Psoas muscle (tissue), 7 donors: ENCODE measurements at regions not wholly inside any gene's neighbourhood (a gene's known extent, or its start where the extent isn't known, plus 50 kb on each side); places are given as distances from the start of the nearest gene placed in this dataset.
"Not testable (repeated sequence)": the region's sequence is repeated elsewhere in the genome, so short reads cannot be mapped to it uniquely, and the experiment has no call there.

Experiments
- ATAC-seq, 4 donors: fragments of 200-7000 bp; cut with Tn5 transposase; one replicate each; pipeline ENCODE4 v1.9.1; 2020; ENCODE audit warnings: moderate library complexity in 3 of 4, mild to moderate bottlenecking in 2 of 4
- DNase-seq, 2 donors: peaks; one replicate each; pipeline ENCODE4 v3.0.0-alpha.2; 2020
- H3K27ac ChIP-seq: fragments of 200-600 bp; one replicate; pipeline ENCODE4 v1.8.0; 2022
- H3K27me3 ChIP-seq, 3 donors: fragments of 200-600 bp in 1 of 3; one replicate each; pipeline versions ENCODE4 v1.6.1 to v1.8.0; 2013 to 2022; ENCODE audit warnings: low read length in 2 of 3, mild to moderate bottlenecking in 2 of 3, moderate library complexity in 1 of 3; ENCODE audit not compliant: insufficient read depth in 3 of 3
- H3K36me3 ChIP-seq, 2 donors: fragments of 200-600 bp in 1 of 2; one replicate each; pipeline versions ENCODE4 v1.6.1 to v1.8.0; 2013 to 2022; ENCODE audit warnings: low read depth in 1 of 2, mild to moderate bottlenecking in 1 of 2, moderate library complexity in 1 of 2; ENCODE audit not compliant: insufficient read depth in 1 of 2
- H3K4me1 ChIP-seq: fragments of 200-600 bp; one replicate; pipeline ENCODE4 v1.8.0; 2022
- H3K4me3 ChIP-seq: fragments of 200-600 bp; one replicate; pipeline ENCODE4 v1.8.0; 2022; ENCODE audit warnings: mild to moderate bottlenecking
- H3K9me3 ChIP-seq: fragments of 200-600 bp; one replicate; pipeline ENCODE4 v1.8.0; 2022
- WGBS, 3 donors: extraction: QIAGEN DNeasy Blood & Tissue Kit; methylation state at CpG; one replicate each; pipeline versions ENCODE4 v1.1.6 to v1.1.7; 2013; 5-methylcytosine and 5-hydroxymethylcytosine counted together
- intact Hi-C, 2 donors: fragments of 100-400 bp; cut with DNase I; formaldehyde crosslinking; loops; one replicate each; pipeline versions ENCODE4 v1.11.0 to v1.14.2; 2022
- TF ChIP-seq, protein P1 (sequence below): fragments of 200-600 bp; IDR thresholded peaks from one replicate; pipeline ENCODE4 v1.8.0; 2022; ENCODE audit warnings: antibody characterized with exemption
- donor health status: healthy with polysubstance abuse.
- donor health status: DM: no; HTN: no; CAD: no; lungs with moderate emphysema.
- donor health status: Bipolar disorder and iron deficiency.
- donor health status: healthy.
- donor health status: DM: yes; HTN: yes; CAD: no.
- donor health status: DM: no; HTN: no; CAD: no.
- donor health status: DM: yes; HTN: yes; CAD: no.

DNA sequence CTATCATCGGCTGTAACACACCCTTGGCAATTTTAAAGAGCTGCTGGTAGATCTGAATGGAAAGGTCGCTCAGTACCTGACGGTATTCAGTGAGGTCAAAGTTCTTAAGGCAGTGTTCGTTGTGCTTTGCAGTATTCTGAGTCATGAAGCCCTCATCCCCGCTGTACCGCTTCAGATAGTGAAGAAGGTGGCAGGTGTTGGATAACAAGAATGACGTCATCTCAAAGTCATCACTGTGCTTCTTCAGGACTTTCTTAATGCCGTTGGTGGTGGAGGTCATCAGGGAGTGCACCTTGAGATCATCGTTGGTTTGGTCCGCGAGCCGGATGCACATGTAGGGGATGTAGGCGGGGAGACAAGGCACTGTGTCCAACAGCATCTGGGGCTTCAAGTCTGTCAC, 1522.8 kb downstream of the FOXD4L5 start:
- H3K36me3 ChIP-seq, intact Hi-C loops, H3K4me1 ChIP-seq, H3K27ac ChIP-seq, H3K4me3 ChIP-seq, H3K27me3 ChIP-seq, H3K9me3 ChIP-seq, ATAC-seq, DNase-seq: not testable (repeated sequence)
- WGBS, 3 donors = 64 to 77% (median 75%) methylated on average over 13 of the region's 13 CpGs

DNA sequence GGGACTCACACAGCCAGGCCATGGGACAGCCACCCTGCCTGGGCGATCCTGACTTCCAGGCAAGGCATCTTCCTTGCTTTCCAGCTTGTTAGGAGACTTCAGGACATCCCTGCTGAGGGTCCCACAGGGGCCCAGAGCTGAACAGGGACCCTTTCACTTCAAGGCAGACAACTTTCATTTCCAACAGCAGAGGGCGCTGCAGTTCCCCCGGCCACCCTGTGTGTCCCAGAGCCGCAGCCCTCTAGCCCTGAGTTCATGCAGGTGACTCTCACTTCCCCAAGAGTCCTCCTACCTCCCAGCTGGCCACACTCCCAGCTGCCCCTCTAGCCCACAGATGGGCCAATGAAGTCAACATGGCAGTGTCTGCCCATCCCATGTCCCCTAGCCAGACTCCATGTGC, 1556.0 kb downstream of the FOXD4L5 start:
- DNase-seq, H3K36me3 ChIP-seq, intact Hi-C loops, H3K27me3 ChIP-seq, H3K9me3 ChIP-seq, H3K4me3 ChIP-seq, H3K27ac ChIP-seq, H3K4me1 ChIP-seq, ATAC-seq: not testable (repeated sequence)
- WGBS, 3 donors = 54 to 67% (median 56%) methylated on average over 4 of the region's 4 CpGs

DNA sequence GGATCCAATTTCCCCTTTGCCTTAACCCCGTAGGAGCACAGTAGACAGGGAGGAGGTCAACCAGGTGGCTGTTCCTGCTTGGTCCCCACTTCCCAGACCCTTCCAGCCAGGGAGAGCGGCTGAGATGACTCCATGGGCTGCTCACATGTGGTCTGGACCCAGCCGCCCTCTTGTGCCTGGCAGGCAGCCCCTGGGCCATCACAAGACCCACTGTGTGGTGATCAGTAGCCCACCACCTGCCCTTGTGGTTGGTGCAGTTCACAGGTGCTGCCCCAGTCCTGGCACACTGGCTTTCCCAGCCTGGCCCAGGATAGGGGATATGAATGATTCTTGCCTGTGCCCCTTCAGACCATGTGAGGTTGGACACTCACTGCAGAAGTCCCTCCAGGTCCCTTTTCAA, 1556.7 kb downstream of the FOXD4L5 start:
- intact Hi-C loops = no loop called here
- 52 to 62% (median 54%) methylated on average over 3 of the region's 3 CpGs for WGBS, 3 donors
- Histone ChIP-seq H3K27ac (no peak overlapping the region), H3K4me3 (no peak overlapping the region), H3K36me3 (no peaks in the 10 kb centered on the region), H3K4me1 (no peaks in the 10 kb centered on the region), H3K27me3 (no peaks in the 10 kb centered on the region), H3K9me3 (no peaks in the 10 kb centered on the region)
- DNase-seq (no peak), ATAC-seq (no peak)
- TF ChIP-seq, protein P1, sequence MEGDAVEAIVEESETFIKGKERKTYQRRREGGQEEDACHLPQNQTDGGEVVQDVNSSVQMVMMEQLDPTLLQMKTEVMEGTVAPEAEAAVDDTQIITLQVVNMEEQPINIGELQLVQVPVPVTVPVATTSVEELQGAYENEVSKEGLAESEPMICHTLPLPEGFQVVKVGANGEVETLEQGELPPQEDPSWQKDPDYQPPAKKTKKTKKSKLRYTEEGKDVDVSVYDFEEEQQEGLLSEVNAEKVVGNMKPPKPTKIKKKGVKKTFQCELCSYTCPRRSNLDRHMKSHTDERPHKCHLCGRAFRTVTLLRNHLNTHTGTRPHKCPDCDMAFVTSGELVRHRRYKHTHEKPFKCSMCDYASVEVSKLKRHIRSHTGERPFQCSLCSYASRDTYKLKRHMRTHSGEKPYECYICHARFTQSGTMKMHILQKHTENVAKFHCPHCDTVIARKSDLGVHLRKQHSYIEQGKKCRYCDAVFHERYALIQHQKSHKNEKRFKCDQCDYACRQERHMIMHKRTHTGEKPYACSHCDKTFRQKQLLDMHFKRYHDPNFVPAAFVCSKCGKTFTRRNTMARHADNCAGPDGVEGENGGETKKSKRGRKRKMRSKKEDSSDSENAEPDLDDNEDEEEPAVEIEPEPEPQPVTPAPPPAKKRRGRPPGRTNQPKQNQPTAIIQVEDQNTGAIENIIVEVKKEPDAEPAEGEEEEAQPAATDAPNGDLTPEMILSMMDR = no peak

DNA sequence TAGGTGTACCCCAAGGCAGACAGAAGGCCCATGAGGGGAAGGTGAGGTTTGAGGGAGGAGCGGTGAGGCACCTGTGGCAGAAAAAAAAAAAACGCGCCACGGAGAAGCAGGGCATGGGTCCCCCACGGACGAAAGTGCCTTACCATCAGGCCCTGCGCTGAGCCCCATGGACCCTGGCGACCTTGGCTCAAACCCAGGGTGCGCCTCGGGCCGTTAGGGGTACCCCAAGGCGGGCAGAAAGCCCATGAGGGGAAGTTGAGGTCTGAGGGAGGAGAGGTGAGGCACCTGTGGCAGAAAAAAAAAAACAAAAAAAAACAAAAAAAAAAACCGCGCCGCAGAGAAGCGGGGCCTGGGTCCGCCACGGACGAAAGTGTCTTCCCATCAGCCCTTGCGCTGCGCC, 1576.7 kb downstream of the FOXD4L5 start:
- DNase-seq, ATAC-seq, intact Hi-C loops, H3K27ac ChIP-seq, H3K36me3 ChIP-seq, H3K4me3 ChIP-seq, H3K27me3 ChIP-seq, H3K4me1 ChIP-seq, H3K9me3 ChIP-seq: not testable (repeated sequence)
- WGBS, 3 donors = 56 to 64% (median 64%) methylated on average over 19 to 20 of the region's 21 CpGs

DNA sequence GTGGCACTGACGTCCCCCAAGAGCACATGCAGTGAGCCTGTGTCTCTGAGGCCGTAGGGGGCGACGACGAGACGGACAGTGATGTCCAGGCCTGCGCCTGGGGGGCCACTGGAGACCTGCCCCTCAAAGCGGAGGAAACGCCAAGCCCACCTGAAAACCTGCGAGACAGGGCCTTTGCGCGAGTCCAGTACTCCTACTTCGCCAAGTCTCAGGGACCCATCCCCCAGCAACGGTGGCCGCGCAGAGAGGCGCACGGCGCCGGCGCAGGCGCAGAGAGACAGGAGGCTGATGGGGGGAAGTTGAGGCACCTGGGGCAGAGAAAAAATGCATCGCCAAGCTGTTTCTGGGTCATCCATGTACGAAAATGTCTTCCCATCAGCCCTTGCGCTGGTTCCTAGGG, 1580.6 kb downstream of the FOXD4L5 start:
- H3K27me3 ChIP-seq, H3K4me1 ChIP-seq, ATAC-seq, H3K4me3 ChIP-seq, DNase-seq, H3K9me3 ChIP-seq, intact Hi-C loops, H3K36me3 ChIP-seq, H3K27ac ChIP-seq: not testable (repeated sequence)
- WGBS, 3 donors = 72 to 79% (median 73%) methylated on average over 24 to 25 of the region's 25 CpGs

DNA sequence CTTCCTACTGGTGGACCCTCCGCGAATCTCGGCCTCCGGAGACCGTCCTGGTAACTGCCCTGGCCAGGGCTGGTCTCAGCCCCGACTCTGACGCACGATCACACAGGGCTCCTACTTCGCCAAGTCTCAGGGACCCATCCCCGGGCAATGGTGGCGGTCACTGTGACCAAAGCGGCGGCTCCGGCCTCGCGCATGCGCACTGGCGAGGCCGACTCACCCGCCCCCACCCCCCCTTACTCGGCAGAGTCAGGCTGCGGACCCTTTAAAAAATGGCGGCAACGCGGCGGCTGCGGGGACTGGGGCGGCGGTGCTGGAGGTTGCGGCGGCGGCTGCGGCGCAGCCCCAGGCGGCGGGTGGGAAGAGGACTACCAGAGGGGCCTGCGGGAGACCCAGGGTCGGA, 1581.3 kb downstream of the FOXD4L5 start:
- H3K27ac ChIP-seq, intact Hi-C loops, ATAC-seq, H3K9me3 ChIP-seq, H3K4me1 ChIP-seq, H3K27me3 ChIP-seq, H3K36me3 ChIP-seq, H3K4me3 ChIP-seq: not testable (repeated sequence)
- WGBS, 3 donors = 47 to 52% (median 50%) methylated on average over 24 to 32 of the region's 38 CpGs
- peak; percentile 54 to 72 for DNase-seq

DNA sequence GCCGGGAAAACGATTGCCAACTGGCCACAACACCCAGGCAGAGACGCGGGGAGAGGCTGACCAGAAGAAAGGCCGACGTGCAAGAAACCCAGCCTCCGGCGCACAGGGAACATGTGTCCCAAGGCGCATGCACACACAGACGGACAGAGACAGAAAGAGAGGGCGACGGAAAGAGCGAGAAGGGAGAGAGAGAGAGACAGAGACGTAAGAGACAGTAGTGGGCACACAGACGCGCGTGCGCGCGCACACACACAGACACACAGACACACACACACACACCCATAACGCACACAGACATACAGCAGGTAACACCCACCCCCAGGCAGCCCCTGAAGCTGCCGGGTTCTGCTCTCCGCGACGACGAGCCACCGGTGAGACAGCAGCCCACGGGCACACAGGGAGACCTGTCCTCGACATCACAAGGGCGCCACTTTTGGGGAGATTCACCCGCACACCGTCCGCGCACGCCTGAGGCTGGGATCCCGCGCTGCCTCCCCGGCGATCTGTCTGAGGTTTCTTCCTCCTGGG, 1581.8 kb downstream of the FOXD4L5 start:
- H3K36me3 ChIP-seq, DNase-seq, H3K9me3 ChIP-seq, ATAC-seq, H3K4me1 ChIP-seq, H3K27me3 ChIP-seq, H3K4me3 ChIP-seq, intact Hi-C loops, H3K27ac ChIP-seq: not testable (repeated sequence)
- 54 to 59% (median 57%) methylated on average over 27 to 37 of the region's 39 CpGs for WGBS, 3 donors
